Esophagus muscularis mucosa (tissue), 4 donors: ENCODE measurements at regions not wholly inside any gene's neighbourhood (a gene's known extent, or its start where the extent isn't known, plus 50 kb on each side); places are given as distances from the start of the nearest gene placed in this dataset.

Source experiments
- DNase-seq: peaks from one replicate; pipeline ENCODE4 v3.0.0-alpha.2; 2017; ENCODE audit errors: extremely low spot score
- H3K27ac ChIP-seq, 4 donors: fragments of 200-600 bp; sonication (generic); replicated peaks in 1 of 4; 1 replicate in 3 of 4; 2 replicates in 1 of 4; pipeline ENCODE4 v1.5.1; 2016 to 2019; ENCODE audit warnings: mild to moderate bottlenecking in 1 of 4
- H3K27me3 ChIP-seq, 4 donors: fragments of 200-600 bp; sonication (generic); one replicate each; pipeline versions ENCODE4 v1.5.1 to v1.6.0; 2016 to 2019
- H3K36me3 ChIP-seq, 4 donors: fragments of 200-600 bp; sonication (generic); one replicate each; pipeline ENCODE4 v1.5.1; 2016 to 2019
- H3K4me1 ChIP-seq, 4 donors: fragments of 200-600 bp; sonication (generic); one replicate each; pipeline ENCODE4 v1.5.1; 2016 to 2019
- H3K4me3 ChIP-seq, 4 donors: fragments of 200-600 bp; sonication (generic); 1 replicate in 2 of 4; 2 replicates in 2 of 4; pipeline ENCODE4 v1.5.1; 2016 to 2019; ENCODE audit warnings: mild to moderate bottlenecking in 4 of 4, moderate library complexity in 1 of 4
- H3K9me3 ChIP-seq, 4 donors: fragments of 200-600 bp; sonication (generic); 1 replicate in 3 of 4; 2 replicates in 1 of 4; pipeline ENCODE4 v1.5.1; 2016 to 2019
- CTCF ChIP-seq, 3 experiments: fragments of 200-600 bp in 2 of 3; fragments of 450-650 bp in 1 of 3; sonication (generic) in 2 of 3; IDR thresholded peaks; one replicate each; pipeline ENCODE4 v1.5.1; 2017 to 2019; ENCODE audit warnings: antibody characterized with exemption in 3 of 3, mild to moderate bottlenecking in 2 of 3, moderate library complexity in 1 of 3
- EP300 ChIP-seq: sonication (generic); formaldehyde crosslinking; IDR thresholded peaks from one replicate; pipeline ENCODE4 v1.6.1; 2017; ENCODE audit warnings: antibody characterized with exemption
- POLR2A ChIP-seq: fragments of 450-650 bp; IDR thresholded peaks from one replicate; pipeline ENCODE4 v1.6.1; 2017; ENCODE audit warnings: antibody characterized with exemption, moderate library complexity, mild to moderate bottlenecking, low read depth
- POLR2AphosphoS5 ChIP-seq, 2 donors: sonication (generic); formaldehyde crosslinking; IDR thresholded peaks; one replicate each; pipeline ENCODE4 v1.6.1; 2017; ENCODE audit warnings: antibody characterized with exemption in 2 of 2
- WGBS: methylation state at CpG from one replicate; pipeline ENCODE4 v1.1.5; 2018; 5-methylcytosine and 5-hydroxymethylcytosine counted together
- intact Hi-C: fragments of 100-400 bp; cut with DNase I; formaldehyde crosslinking; loops from one replicate; pipeline ENCODE4 v1.15.1; 2023

DNA sequence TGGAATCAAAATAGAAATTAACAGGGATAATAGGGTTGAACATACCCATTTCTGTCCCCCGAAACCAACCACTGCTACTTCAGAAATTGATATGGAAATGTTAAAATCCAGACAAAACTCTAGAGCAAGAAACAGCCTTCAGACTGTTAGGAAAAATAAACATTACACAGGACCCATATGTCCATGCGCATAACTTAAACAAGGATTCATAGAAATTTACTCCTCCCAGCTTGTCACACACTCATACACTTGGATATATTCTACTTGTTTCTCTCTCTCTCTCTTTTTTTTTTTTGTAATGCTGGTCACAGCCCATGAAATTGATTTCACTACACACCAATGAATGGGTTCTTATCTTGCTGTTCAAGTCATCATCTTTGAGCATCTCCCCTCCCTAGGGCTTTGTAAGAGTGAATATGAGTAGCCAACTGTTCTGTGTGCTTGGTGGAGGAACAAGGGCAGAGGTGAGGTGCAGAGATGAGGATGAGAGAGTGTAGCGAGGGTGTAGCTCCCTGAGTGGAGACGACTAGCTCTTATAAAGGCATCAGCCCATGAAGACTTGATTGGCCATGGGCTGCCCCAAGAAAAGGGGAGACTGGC, 61.8 kb upstream of the MLN start:
- intact Hi-C loops, result no loop called here
- Histone ChIP-seq H3K36me3 (no peaks in the 10 kb centered on the region), H3K27ac (no peak overlapping the region), H3K9me3 (no peaks in the 10 kb centered on the region), H3K4me3 (no peak overlapping the region), H3K4me1 (peaks cover 0 to 1% (median 0%) of the 10 kb centered on the region in 4 donors), H3K27me3 (peaks cover 0 to 31% (median 0%) of the 10 kb centered on the region in 4 donors)
- DNase-seq, result no peak
- 78% methylated on average over 4 of the region's 4 CpGs for WGBS
- TF ChIP-seq CTCF (IDR thresholded peaks at IDR 0.05) (no peak), EP300 (no peak), POLR2A (no peak), POLR2AphosphoS5 (IDR thresholded peaks at IDR 0.05) (no peak)

- intact Hi-C loops, result no loop called here
Measured at GRCh38 chr6:33863723-33864440, 60.1 kb upstream of the MLN start.

DNA sequence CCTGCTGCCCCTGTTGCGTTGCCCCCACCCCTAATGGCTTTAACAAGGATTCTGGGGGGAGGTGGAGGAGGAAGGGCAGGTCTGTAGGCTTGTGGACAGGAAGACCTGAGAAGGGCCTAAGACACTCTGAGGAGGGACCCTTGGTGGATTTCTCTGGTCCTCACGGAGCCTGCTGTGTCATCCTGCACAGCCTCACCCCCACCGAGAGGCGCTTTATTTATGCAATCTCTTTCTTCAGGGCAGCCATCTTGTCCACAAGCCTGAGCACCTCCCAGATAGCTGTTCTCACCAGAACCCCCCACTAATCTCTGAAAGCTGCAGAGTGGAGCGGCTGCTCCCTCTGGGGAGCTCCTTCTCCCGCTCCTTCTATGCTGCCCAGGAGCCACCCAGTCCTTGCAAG, 59.3 kb upstream of the MLN start:
- H3K4me1 ChIP-seq, result peaks cover 0 to 3% (median 0%) of the 10 kb centered on the region in 4 donors
- H3K36me3 ChIP-seq, result no peaks in the 10 kb centered on the region
- intact Hi-C loops, result no loop called here
- no peak overlapping the region for H3K27ac ChIP-seq
- H3K9me3 ChIP-seq, result no peaks in the 10 kb centered on the region
- peaks cover 0 to 34% (median 0%) of the 10 kb centered on the region in 4 donors for H3K27me3 ChIP-seq
- no peak overlapping the region for H3K4me3 ChIP-seq
- WGBS, result 88% methylated on average over 4 of the region's 6 CpGs
- no peak for DNase-seq
- TF ChIP-seq POLR2A, result no peak
- TF ChIP-seq POLR2AphosphoS5 (IDR thresholded peaks at IDR 0.05), result no peak
- TF ChIP-seq CTCF (IDR thresholded peaks at IDR 0.05), result no peak
- TF ChIP-seq EP300, result no peak

More at GRCh38 chr6:33863723-33864440, 60.1 kb upstream of the MLN start:
- Histone ChIP-seq H3K27me3 (peaks cover 0 to 30% (median 0%) of the 10 kb centered on the region in 4 donors), H3K4me1 (peaks cover 0 to 3% (median 0%) of the 10 kb centered on the region in 4 donors), H3K4me3 (no peak overlapping the region), H3K9me3 (no peaks in the 10 kb centered on the region), H3K27ac (no peak overlapping the region), H3K36me3 (no peaks in the 10 kb centered on the region)
- WGBS, result 81% methylated on average over 6 of the region's 6 CpGs
- no peak for TF ChIP-seq EP300
- no peak for TF ChIP-seq POLR2A
- TF ChIP-seq CTCF (IDR thresholded peaks at IDR 0.05), result no peak
- no peak for TF ChIP-seq POLR2AphosphoS5 (IDR thresholded peaks at IDR 0.05)
- no peak for DNase-seq

DNA sequence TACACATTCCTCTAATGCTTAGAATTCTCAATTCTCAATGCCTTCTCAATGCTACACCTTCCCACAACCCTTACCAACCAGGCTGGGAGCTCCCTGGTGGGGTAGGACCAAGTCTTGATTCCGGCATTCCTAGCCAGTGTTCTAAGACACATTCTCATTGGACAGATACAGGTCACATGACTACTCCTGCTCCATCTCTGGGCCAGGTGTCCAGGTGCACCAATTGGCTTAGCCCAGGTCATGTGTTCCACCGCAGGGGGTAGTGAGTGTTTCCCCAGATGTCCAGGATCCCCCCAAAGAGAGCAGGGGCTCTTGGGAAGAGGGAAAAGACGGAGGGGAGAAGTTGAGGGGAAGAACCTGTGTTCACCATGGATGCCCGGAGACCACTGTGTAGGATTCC, 58.7 kb upstream of the MLN start:
- WGBS, result 93% methylated on average over 1 of the region's 4 CpGs
- Histone ChIP-seq H3K36me3 (no peaks in the 10 kb centered on the region), H3K27me3 (peaks cover 0 to 39% (median 0%) of the 10 kb centered on the region in 4 donors), H3K4me1 (peaks cover 0 to 6% (median 0%) of the 10 kb centered on the region in 4 donors), H3K4me3 (no peak overlapping the region), H3K27ac (no peak overlapping the region), H3K9me3 (no peaks in the 10 kb centered on the region)
- intact Hi-C loops, result no loop called here
- TF ChIP-seq CTCF (IDR thresholded peaks at IDR 0.05) (no peak), POLR2AphosphoS5 (IDR thresholded peaks at IDR 0.05) (no peak), POLR2A (no peak), EP300 (no peak)
- DNase-seq, result no peak
